ENCODE measurements at regions not wholly inside any gene's neighbourhood (a gene's known extent, or its start where the extent isn't known, plus 50 kb on each side); places are given as distances from the start of the nearest gene placed in this dataset.

- POLR2A ChIA-PET: no interaction called here
- no peak overlapping the region for H3K27ac ChIP-seq (ENCODE audit: control insufficient read depth, insufficient read depth)
- WGBS (ENCODE audit: insufficient coverage, insufficient replicate concordance, low lambda C conversion rate, missing lambda C conversion rate): 0% methylated on average over 2 of the region's 2 CpGs
- H3K4me1 ChIP-seq (ENCODE audit: control insufficient read depth, insufficient read depth, low read length): no peaks in the 10 kb centered on the region
- no peaks in the 10 kb centered on the region for H3K27me3 ChIP-seq (replicated peaks in 1 of 2; ENCODE audit: control insufficient read depth in 2 of 2, insufficient read depth in 2 of 2, low read length in 1 of 2)
- no peak overlapping the region for H3K4me2 ChIP-seq (ENCODE audit: control insufficient read depth, insufficient read depth)
- no TSS peak for BruUV-seq (replicated peaks)
- H3K4me3 ChIP-seq: no peak overlapping the region
- SMC1A ChIA-PET (ENCODE audit: uncharacterized antibody, unreplicated experiment): interaction anchor here (1.0 to 1.2 kb wide), 2 partner anchors 8 to 31 kb away, joined by 4 to 5 read pairs; no protein-coding TSS in a partner anchor
- no peak overlapping the region for H3K9ac ChIP-seq (ENCODE audit: control insufficient read depth, insufficient read depth, low read length)
- FAIRE-seq (no peak), DNase-seq (ENCODE audit: low read depth, low spot score) (no peak), ATAC-seq (no peak)
- no peaks in the 10 kb centered on the region for H4K20me1 ChIP-seq (ENCODE audit: control insufficient read depth, insufficient read depth)
- CTCF ChIA-PET: no interaction called here
- no peaks in the 10 kb centered on the region for H3K36me3 ChIP-seq (ENCODE audit: control insufficient read depth in 2 of 2, insufficient read depth in 2 of 2, low read length in 1 of 2)
- in situ Hi-C loops (cut with MboI): no loop called here
- H2AFZ ChIP-seq (ENCODE audit: control insufficient read depth, low read depth, low read length): no peak overlapping the region
- no peaks in the 10 kb centered on the region for H3K9me3 ChIP-seq (replicated peaks; ENCODE audit: control insufficient read depth, insufficient read depth, low read length)
- TF ChIP-seq IKZF2 (IDR thresholded peaks at IDR 0.05): no peak
- TF ChIP-seq NRF1 (conservative IDR thresholded peaks at IDR 0.05; ENCODE audit: low read depth, low read length): no peak
- no peak for TF ChIP-seq EP300 (IDR thresholded peaks at IDR 0.05; ENCODE audit: borderline replicate concordance in 1 of 2, control insufficient read depth in 1 of 2, low read depth in 2 of 2, low read length in 2 of 2)
- TF ChIP-seq POLR2AphosphoS2 (IDR thresholded peaks at IDR 0.05; ENCODE audit: low read depth, low read length): no peak
- TF ChIP-seq TCF3 (IDR thresholded peaks at IDR 0.05; ENCODE audit: borderline replicate concordance, insufficient read depth, low read depth, low read length): no peak
- TF ChIP-seq USF1 (IDR thresholded peaks at IDR 0.05; ENCODE audit: borderline replicate concordance, extremely low read length, insufficient read depth, low read depth, low read length): no peak
- TF ChIP-seq CEBPB (IDR thresholded peaks at IDR 0.05; ENCODE audit: borderline replicate concordance in 1 of 2, low read depth in 2 of 2, low read length in 2 of 2): no peak
- no peak for TF ChIP-seq NFYA (IDR thresholded peaks at IDR 0.05; ENCODE audit: borderline replicate concordance, low read depth, low read length)
- no peak for TF ChIP-seq WRNIP1 (IDR thresholded peaks at IDR 0.05; ENCODE audit: borderline replicate concordance, low read depth, low read length)
- TF ChIP-seq HDAC6 (IDR thresholded peaks at IDR 0.05; ENCODE audit: unreplicated experiment): no peak
- no peaks in the 10 kb centered on the region for H3K79me2 ChIP-seq (ENCODE audit: control insufficient read depth, insufficient read depth, low read length)
- intact Hi-C loops (cut with micrococcal nuclease; ENCODE audit: unreplicated experiment): no loop called here
- RAD21 ChIA-PET (ENCODE audit: unreplicated experiment): no interaction called here
Observed at GRCh38 chr7:114795475-114795874, 126.4 kb upstream of the MDFIC start.

Data from GM12878 (cell line).